ENCODE measurements at regions not wholly inside any gene's neighbourhood (a gene's known extent, or its start where the extent isn't known, plus 50 kb on each side); places are given as distances from the start of the nearest gene placed in this dataset.

DNA sequence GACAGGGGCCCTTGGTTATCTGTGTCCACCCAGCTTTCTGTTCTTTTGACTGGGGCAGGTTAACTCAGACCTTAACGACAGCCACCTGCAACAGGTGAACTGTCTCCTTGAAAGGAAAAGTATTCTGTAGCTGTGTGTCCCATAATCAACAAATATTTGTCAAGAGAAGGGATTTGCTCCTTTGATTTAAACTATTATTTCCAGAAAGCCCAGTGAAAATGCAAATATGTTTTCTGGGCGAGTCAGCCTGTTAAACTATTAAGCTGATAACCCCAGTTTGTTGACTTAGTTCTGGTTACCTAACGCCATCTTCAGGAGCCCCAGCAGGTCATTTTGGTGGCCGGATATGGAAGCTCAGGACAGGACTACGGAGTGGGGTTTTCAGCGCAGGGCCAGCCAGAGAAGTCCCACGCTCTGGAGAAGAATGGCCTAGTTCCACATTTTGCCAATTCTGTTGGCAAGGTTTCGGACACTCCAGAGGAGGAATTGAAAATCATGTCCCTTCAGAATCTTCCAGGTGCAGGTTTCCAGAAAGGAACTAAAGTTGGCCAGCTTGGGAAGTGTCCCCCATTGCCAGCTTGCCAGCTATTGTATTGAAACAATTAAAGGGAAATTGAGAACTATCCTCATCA is 54.5 kb downstream of the ADRA2A start:
- no peak for FAIRE-seq

DNA sequence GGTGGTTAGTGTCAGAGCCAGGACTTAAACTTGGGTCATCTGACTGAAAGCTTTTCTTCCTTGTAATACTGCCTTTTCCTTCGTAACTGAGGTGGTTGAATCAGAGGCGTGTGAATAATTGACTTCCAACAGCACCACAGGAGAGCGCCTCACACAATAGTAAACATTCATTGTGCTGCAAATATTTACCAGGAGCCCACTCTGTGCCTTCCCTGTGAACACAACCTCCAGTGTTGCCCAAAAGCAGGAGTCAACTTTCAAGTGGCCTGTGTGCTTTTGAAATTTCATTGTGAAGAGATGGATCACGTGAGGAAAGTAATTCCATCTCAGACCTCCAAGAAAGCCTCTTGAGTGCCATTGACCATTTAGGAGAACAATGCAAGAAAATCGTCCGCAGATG is 60.2 kb downstream of the ADRA2A start:
- FAIRE-seq = no peak

DNA sequence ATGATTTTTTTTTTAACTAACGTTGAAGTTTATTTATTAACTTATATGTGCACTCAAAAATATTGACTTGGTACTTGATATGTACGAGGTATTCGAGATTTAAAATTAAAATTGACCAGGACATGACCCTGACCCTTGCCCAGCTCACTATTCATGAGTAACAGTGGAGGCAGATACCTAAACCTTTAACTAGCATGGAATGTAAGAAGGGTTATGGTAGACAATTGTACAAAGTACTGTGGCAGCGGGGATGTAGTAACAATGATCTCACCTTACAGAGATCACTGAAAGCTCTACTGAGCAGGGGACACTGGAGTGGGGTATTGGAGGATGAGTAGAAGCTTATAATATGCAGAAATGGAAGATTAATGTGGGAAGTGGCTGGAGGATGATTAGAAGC is 60.8 kb downstream of the ADRA2A start:
- FAIRE-seq = no peak

DNA sequence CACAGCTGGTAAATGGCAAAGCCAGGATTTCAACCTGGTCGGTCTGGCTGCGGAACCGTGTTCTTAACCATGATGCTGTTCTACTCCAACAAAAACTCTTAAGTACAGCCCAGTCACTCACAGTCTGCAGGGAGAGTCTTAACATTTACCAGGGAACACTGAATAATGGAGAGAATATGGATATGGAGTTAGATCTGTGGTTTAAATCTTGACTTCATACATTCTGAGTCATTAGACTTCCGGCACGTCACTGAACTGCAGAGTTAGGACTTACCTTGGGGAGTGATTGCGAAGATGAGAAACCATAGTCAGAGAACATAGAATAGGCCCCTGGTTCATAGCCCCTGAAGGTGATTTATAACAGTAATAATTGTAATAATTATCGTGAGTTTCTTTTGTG is 61.7 kb downstream of the ADRA2A start:
- FAIRE-seq = no peak

DNA sequence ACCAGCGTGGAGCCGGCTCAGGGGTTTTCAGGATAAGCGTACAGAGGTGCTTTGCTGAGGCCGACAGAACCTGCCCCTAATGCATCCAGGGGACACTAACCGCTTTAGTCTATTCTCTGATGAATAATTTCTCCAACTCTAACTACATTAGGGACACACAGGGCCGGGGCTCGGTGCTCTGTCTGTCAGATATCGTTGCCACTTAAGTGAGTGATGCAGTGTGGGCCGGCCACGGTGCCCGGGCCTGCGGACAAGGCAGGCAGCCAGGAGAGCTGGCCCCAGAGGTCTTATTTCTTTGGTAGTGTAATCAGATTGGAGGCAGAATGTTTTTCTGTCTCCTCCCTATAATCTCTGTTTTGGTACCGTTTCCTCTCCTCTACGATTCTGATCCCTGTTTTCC is 62.7 kb downstream of the ADRA2A start:
- no peak for FAIRE-seq

DNA sequence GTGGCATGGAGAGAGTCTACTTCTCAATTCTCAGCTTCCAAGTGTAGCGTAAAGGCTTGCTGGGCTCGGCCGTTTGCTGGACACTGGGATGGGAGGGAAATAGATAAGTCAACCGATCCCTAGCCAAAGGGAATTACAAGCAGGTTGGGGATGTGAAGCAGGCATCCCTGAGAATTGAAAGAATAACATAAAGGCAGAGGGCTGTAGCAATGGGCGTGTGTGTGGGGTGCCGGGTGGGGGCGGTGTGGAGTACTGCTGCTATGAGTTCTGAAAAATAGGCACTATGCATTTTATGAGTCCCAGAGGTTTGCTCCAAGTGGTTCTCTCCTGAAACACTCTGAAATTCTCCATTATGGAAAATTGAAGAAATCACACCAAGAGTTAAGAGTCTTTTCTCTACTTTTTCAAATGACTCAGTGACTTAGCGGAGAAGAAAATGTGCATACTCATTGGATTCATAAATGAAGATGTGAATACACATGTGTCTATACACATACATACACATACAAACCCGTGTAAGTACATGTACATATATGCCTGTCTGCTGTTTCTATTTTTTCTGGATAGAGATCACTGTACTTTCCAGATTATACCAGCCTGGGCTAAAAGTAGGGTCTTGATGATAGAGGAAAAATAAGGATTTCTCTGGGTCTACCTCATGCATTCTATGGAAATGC is 65.4 kb downstream of the ADRA2A start:
- FAIRE-seq = no peak

DNA sequence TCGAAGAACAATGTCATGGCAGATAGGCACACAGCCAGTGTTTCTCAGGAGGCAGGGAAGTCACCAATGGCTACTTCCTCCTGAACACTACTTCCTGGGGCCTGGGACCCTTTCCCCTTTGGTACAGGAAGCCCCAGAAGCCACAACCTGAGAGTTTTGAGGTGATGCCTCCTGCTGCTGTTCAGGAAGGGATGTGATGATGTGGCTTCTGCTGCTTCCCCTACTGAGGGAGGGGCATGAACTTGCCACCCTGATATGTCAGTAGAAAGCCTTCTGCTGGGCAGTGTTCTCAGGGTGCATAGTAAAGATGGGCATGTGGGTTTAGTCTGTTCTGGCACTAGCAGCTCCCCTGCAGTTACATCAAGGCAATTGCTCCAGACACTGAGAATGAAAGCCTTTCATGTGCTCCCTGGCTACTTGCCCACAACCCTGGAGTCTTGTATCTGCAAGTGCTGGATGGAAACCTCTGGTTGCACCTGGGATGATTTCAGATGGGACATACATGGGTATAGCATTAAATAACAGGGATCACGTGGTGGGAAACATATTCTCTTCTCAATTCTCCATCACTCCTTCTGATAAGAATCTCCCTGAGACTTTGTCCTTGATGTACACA is 69.3 kb downstream of the ADRA2A start:
- no peak for FAIRE-seq

DNA sequence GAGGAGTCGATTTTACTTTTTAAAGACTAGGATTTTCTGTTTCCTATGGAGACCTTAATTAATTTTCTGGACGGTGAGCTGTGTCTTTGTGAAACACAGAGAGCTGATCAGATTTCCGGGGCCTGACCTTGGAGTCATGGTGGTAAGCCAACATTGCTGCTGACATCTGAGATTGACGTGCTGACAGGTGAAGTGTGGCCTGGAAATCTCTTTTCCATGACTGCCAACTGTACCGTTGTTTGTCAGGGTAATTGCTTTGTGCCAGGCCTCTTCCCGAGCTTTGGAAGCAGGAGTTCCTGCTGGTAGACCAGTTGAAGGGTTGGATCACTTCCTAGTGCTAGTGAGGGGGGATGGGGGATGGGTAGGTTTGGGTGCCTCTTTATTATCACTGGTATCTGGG is 71.2 kb downstream of the ADRA2A start:
- no peak for FAIRE-seq

DNA sequence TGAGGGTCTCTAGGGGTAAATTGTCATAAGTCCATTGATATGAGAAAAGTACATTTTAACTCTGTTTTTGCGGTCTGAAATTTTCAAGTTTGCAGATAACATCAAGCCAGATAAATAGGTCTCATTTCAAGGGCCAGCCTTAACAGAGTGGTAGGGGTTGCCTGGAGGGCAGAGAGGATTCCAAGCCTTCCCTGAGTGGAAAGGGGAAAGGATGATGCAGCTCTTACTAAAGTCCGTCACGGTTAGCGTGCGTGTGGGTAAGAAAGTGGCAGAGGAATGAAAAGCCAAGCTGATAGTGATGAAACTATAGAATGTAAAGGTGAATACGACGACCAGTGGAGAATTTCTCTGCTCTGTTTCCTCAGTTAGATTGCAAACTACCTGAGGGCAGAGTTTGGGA is 71.6 kb downstream of the ADRA2A start:
- no peak for FAIRE-seq

DNA sequence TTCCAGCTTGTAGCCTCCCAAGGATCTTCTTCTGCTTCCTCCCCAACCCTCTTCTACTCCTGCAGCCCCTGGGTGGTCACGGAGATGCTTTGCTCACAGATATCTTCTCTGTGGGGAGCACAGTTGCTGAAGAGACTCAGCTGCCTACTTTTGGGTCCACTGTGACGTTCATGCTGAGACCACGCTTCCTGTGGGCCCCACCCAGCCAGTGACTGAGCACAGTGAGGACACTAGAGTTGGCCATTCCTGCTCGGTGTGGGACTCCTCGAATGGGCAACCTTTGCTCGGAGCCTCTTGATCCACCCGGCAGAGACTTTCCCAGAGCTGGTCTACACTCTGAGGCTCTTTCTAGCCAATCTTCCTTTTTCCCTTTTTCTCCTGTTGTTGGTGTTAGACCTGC is 73.9 kb downstream of the ADRA2A start:
- no peak for FAIRE-seq

DNA sequence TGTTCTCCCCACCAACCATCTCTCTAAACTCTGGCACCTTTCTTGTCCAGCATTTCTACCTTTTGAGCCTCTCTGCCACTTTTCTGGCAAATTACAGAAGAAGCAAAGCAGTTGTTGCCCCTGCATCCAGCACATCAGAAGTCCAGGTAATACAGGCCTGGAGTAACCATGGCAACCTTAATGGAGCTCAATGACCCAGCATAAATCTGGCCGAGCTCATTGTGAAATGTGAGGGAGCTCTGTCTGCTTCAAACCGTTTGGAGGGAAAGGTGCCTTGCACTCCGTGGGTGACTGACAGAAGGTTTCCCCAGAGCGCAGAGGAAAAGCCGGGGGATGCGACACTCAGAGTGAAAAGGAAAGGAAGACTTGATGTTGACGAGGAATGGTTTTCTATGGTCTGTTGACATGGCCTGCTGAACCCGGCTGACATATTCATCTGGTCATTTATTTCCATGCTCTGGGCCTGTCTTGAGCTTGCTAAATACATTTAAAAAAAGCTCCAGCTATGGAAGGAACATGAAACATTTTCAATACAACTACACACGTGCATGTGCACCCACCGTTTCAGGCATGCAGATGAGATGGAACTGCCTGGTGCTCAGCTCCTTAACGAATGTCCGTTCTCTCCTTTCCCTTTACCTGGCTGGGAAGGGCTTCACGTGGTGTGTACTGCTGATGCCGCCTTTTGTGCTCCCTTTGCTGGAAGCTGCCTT is 74.9 kb downstream of the ADRA2A start:
- no peak for FAIRE-seq

DNA sequence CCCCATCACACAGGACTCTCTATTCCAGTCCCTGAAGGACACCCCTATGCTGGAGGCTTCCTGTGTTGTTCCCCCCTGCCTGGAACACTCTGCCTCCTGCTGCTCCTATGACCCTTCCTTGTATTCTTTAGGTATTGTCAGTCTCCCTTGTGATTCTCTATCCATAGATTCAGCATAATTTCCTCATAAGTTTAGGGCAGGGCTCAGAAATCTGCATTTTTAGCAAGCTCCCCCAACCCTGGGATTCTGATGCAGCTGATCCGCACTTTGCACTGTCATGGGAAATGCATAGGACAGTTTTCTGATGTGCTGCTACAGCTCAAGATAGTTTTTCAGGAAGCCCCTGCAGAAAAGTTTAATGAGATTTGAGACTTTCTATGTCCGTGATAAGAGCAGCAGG is 79.9 kb downstream of the ADRA2A start:
- no peak for FAIRE-seq

DNA sequence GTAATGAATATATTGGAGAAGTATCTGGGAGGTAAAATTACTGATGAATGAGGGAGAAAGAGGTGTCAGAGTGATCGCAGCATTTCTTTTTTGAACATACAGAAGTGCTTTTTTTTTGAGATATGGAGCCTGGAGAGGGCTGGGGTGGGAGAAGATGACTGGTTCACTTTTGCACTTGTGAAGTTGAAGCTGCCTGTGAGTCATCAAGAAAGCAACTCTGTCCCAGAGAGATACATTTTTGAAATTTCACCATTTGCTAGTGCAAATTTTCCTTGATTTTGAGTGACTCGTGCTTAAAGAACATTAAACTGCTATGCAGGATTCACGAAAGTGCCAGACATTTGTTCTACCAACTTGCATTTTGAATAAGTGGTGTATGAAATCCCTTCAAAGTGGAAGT is 81.8 kb downstream of the ADRA2A start:
- FAIRE-seq = no peak

DNA sequence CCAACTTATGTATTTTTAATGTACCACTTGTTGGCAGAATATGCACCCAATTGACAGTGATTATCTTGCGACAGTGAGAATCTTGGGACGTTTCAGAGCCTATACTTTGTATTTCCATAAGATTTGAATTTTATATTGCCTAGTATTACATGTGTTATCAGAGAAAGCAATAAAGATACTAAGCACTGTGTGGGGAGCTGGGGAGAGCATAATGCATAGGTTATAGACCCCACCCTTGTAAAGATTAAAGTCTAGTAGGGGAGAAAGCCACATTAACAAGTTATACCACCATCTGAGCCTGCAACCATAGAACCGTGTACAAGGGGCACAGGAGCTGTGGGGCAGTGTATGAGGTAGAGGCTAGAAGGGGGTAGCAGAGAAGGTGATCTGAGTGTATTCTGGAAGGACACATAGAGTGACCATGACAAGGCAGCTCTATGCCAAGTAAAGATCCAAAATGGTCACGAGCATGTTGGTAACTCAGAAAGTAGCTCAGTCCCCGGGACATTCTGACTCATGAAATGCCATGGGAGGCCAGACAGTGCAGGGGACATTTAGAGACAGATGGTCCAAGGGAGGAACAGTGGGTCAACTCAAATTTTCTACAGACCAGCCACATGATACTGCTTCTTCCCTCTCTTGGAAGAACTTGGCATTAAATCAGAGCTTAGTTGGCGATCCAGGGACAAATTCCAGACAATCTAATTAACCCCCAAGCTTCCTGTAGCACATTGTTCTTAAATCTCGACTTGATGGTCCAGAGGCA is 84.5 kb downstream of the ADRA2A start:
- FAIRE-seq = no peak

DNA sequence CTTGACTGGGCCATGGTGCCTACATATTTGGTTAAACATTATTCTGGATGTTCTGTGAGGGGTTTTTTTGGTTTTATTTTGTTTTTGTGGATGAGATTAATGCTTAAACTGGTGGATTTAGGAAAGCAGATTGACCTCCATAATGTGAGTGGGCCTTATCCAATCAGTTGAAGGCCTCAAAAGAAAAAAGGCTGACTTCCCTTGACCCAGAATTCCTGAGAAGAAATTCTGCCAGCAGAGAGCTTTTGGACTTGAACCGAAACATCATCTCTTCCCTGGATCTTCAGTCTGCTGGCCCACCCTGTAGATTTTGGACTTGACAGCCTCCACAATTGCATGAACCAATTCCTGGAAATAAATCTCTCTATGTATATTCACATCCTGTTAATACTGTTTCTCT is 94.4 kb downstream of the ADRA2A start:
- no peak for FAIRE-seq

DNA sequence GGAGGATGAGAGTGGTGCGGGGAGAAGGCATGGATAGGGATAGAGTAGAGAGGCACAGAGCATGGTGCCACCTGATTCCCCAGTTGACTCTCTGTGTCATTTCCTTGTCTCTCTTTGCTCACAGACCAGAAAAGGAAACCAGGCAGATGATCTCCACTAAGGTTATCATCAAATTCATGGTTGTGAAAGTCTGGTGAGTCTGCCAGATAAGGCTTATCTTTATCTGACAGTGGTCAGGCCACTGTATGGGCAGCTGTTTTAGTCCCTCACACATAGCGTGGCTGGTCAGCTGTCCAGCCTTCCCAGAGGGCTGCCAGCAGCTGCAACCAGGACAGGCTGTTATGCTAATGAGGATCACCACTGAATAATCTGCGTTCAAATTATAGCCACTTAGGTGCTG is 99.0 kb downstream of the ADRA2A start:
- FAIRE-seq = no peak

DNA sequence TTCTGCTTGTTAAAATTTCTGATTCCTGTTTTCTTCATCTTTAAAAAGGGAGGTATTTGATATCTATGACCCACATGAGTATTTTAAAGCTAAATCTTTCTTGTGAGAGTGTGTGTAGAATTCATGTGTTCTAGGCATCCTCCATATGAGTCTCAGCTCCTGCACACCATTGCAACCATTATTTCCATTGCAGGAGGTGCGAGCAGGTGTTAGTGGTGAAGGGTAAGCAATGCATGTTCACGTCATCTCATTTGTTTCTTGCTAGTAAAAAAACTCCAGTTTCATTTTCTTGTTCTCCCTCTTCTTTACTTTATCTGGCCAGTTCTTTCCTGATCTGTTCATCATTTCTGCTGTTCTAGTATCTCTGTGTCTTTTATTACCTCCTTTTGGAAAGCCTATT is 100.5 kb downstream of the ADRA2A start:
- FAIRE-seq = no peak

DNA sequence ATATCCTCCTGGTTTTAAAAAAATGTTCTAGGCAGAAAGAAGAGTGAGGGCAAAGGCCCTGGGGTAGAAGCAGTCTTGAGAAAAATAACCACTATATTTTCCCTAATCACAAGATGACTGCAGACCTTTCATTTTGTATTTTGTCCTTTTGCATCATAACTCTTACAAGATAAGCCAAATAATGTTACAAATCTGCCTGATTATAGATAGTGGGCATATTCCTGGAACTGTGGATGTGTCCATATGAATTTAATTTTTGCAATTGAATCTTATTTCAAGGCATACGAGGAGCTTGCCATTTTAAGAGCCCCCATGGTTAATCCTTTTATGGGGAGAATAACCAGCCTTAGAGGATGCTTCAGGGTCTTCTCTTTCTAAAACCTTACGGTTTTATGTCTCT is 102.7 kb downstream of the ADRA2A start:
- no peak for FAIRE-seq

DNA sequence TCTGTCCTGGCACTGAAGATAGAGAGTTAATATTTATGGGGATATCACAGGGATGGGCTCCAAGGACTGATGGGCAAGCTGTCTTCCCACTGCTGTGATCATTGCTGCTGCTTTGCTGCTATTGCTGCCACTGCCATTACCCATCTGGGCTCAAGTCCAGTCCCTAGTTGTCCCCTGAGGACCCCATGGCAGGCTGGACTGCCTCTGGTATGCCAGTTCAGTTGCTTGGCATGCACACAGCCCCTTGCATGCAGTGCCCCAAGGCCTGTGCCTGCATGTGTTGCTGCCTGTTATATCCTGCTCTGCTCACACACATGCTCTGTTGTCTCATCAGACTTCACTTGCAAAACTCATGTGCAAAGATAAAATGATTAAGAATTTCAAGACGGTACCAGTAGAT is 109.5 kb downstream of the ADRA2A start:
- no peak for FAIRE-seq

DNA sequence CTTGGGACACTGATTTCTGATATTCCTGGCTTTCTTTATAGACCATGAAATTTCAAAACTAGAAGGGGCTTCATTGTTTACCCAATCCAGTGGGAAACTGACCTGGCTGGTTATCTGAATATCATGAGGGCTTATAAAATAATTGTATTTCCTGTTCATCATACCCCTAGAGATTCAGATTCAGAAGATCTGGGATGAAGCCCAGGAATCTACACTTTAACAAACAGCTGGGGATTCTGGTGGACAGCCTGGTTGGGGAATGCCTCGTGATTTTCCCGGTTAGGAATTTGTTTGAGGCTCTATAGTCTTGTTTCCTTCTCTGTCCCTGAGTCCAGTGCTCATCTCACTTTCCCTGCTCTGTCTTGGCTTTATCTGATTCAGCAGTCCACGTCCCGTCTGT is 110.3 kb downstream of the ADRA2A start:
- no peak for FAIRE-seq

DNA sequence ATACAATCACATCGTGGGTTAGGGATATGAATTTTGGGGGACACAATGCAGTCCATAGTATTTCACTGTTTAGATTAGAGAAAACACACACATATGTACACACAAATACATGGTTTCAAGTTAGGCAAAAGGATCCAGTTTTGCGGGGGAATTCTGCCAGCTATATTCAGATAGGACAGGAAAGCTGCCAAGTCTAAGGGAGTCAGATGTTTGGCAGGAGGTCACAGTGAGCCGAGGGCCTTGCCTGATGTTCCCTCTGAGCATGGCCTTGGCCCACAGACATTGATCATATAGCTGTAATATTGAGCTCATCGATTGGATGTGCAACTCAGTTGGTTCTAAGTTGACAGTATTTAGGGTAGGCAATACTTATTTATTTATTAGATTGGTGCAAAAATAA is 122.8 kb downstream of the ADRA2A start:
- no peak for FAIRE-seq

DNA sequence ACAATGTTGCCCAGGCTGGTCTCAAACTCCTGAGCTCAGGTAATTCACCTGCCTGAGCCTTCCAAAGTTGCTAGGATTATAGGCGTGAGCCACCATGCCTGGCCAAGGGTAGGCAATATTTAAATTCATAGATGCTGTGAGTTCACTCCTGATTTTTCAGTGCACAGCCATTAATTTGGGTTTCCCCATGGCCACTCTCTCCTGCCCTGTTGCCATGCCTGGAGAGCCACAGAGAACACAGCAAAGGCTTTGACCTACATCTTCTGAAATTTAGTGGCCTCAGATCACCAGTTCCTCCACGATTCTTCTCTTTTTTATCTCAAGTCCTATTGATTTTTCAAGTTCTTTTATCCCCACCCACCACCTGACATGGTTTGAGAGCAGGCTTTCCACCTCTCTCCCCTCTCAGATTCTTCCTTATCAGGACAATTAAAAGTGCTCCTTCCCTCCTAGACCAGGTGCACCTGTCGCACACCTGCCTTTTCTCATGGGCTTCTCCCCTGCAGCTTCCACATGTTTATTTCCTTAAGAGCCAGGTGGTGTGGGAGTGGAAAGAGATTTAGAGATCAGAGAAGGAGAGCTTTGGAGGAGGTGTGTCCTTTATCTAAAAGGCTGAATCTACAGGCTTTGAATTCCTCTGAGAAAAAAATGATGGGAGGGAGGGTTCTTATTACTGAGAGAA is 123.8 kb downstream of the ADRA2A start:
- FAIRE-seq = no peak

DNA sequence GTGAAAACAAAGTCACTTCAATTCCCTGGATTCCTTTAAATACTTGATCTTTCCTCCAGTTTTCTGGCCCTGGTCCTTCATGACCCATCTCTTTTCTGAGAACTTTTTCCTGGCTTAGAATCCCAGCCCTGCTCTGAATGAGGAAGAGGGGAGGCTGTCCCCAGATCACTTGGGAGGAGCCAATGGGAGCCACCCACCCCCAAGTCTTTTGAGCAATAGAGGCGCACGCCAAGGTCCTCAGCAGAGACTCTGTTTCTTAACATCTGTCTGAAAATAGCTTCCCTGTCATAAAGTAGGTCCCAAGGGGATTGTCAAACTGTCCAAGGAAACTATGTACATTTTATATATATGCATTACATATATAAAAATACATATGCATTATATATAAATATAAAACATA is 126.8 kb downstream of the ADRA2A start:
- no peak for FAIRE-seq

All from endometrium (tissue), 2 donors.